WTC11 (cell line): ENCODE measurements at regions not wholly inside any gene's neighbourhood (a gene's known extent, or its start where the extent isn't known, plus 50 kb on each side); places are given as distances from the start of the nearest gene placed in this dataset.
A peak's percentile ranks its signal among the peaks of the same experiment; 100 is the strongest.

Experiments
- ATAC-seq: fragments of 200-7000 bp; cut with Tn5 transposase; 2 replicates; pipeline ENCODE4 v1.10.0; 2021; ENCODE audit warnings: mild to moderate bottlenecking, moderate library complexity
- CTCF ChIA-PET: fragments of 300-600 bp; sonication (Branson Sonifier 250); formaldehyde crosslinking; loops from one replicate; lab custom pipeline; 2021; ENCODE audit warnings: antibody characterized with exemption; lab: Charles Lee
- POLR2A ChIA-PET: fragments of 350-600 bp; sonication (Branson Sonifier 250); formaldehyde crosslinking; loops from one replicate; lab custom pipeline; 2021; ENCODE audit warnings: antibody characterized with exemption; lab: Charles Lee
- DNase-seq: peaks from one replicate; pipeline ENCODE4 v3.0.0; 2021; ENCODE audit warnings: low spot score
- H3K27ac Mint-ChIP-seq: 2 replicates; pipeline ENCODE4 v1.8.0; 2021; ENCODE audit warnings: mixed read lengths
- H3K27me3 Mint-ChIP-seq: 2 replicates; pipeline ENCODE4 v1.8.0; 2021; ENCODE audit warnings: low read depth, mild to moderate bottlenecking, moderate library complexity, mixed read lengths
- H3K36me3 Mint-ChIP-seq: 2 replicates; pipeline ENCODE4 v1.8.0; 2021; ENCODE audit warnings: mixed read lengths
- H3K4me1 Mint-ChIP-seq: 2 replicates; pipeline ENCODE4 v1.8.0; 2022; ENCODE audit warnings: mixed read lengths
- H3K4me3 Mint-ChIP-seq: 2 replicates; pipeline ENCODE4 v1.8.0; 2021; ENCODE audit warnings: mild to moderate bottlenecking, moderate library complexity, mixed read lengths
- H3K9me3 Mint-ChIP-seq: 2 replicates; pipeline ENCODE4 v1.8.0; 2021; ENCODE audit warnings: mixed read lengths
- CBFB ChIP-seq: sonication (generic); formaldehyde crosslinking; IDR thresholded peaks from 2 replicates; pipeline ENCODE4 v1.8.1; 2022; ENCODE audit warnings: mild to moderate bottlenecking, low read depth, missing genetic modification reagents
- GRHL2 ChIP-seq: fragments of 250-450 bp; sonication (Bioruptor Pico); IDR thresholded peaks from 2 replicates; pipeline ENCODE4 v1.8.0; 2022; ENCODE audit warnings: mild to moderate bottlenecking, moderate library complexity; ENCODE audit not compliant: insufficient replicate concordance, severe bottlenecking
- HMGA2 ChIP-seq: fragments of 250-450 bp; sonication (Bioruptor Pico); IDR thresholded peaks from 2 replicates; pipeline ENCODE4 v1.4.0; 2021; ENCODE audit warnings: mild to moderate bottlenecking, moderate library complexity
- NFATC4 ChIP-seq: fragments of 250-450 bp; sonication (Bioruptor Pico); IDR thresholded peaks from 2 replicates; pipeline ENCODE4 v1.9.0; 2021; ENCODE audit warnings: mild to moderate bottlenecking
- NR3C1 ChIP-seq: sonication (generic); formaldehyde crosslinking; conservative IDR thresholded peaks from 2 replicates; pipeline ENCODE4 v1.8.1; 2023; ENCODE audit warnings: low read depth, mild to moderate bottlenecking, missing genetic modification reagents
- RORB ChIP-seq: fragments of 250-450 bp; sonication (Bioruptor Pico); IDR thresholded peaks from 2 replicates; pipeline ENCODE4 v1.9.0; 2021; ENCODE audit warnings: mild to moderate bottlenecking
- SMAD3 ChIP-seq: sonication (generic); formaldehyde crosslinking; IDR thresholded peaks from 2 replicates; pipeline ENCODE4 v1.8.0; 2022; ENCODE audit warnings: missing genetic modification reagents, mild to moderate bottlenecking, borderline replicate concordance
- SMAD4 ChIP-seq: sonication (generic); formaldehyde crosslinking; IDR thresholded peaks from 2 replicates; pipeline ENCODE4 v1.8.0; 2022; ENCODE audit warnings: mild to moderate bottlenecking, missing genetic modification reagents
- ZNF263 ChIP-seq: sonication (generic); formaldehyde crosslinking; IDR thresholded peaks from 2 replicates; pipeline ENCODE4 v1.8.1; 2022; ENCODE audit warnings: low read depth, mild to moderate bottlenecking, moderate library complexity, missing genetic modification reagents
- ZNF317 ChIP-seq: sonication (generic); formaldehyde crosslinking; IDR thresholded peaks from 2 replicates; pipeline ENCODE4 v1.8.1; 2023; ENCODE audit warnings: low read depth, mild to moderate bottlenecking, moderate library complexity, missing genetic modification reagents, borderline replicate concordance
- TF ChIP-seq, protein P1 (sequence below): sonication (generic); formaldehyde crosslinking; IDR thresholded peaks from 2 replicates; pipeline ENCODE4 v1.8.0; 2023; ENCODE audit warnings: missing genetic modification reagents, mild to moderate bottlenecking, borderline replicate concordance
- TF ChIP-seq, protein P2 (sequence below): sonication (generic); formaldehyde crosslinking; IDR thresholded peaks from 2 replicates; pipeline ENCODE4 v1.8.0; 2023; ENCODE audit warnings: mild to moderate bottlenecking, missing genetic modification reagents
- TF ChIP-seq, protein P3 (sequence below): sonication (generic); formaldehyde crosslinking; IDR thresholded peaks from 2 replicates; pipeline ENCODE4 v1.8.1; 2022; ENCODE audit warnings: low read depth, mild to moderate bottlenecking, moderate library complexity, missing genetic modification reagents, borderline replicate concordance
- TF ChIP-seq, protein P4 (sequence below): sonication (generic); formaldehyde crosslinking; IDR thresholded peaks from 2 replicates; pipeline ENCODE4 v1.8.1; 2023; ENCODE audit warnings: mild to moderate bottlenecking, missing genetic modification reagents, moderate library complexity
- TF ChIP-seq, protein P5 (sequence below): sonication (generic); formaldehyde crosslinking; IDR thresholded peaks from 2 replicates; pipeline ENCODE4 v1.8.1; 2023; ENCODE audit warnings: mild to moderate bottlenecking, missing genetic modification reagents, moderate library complexity
- TF ChIP-seq, protein P6 (sequence below): sonication (generic); formaldehyde crosslinking; IDR thresholded peaks from 2 replicates; pipeline ENCODE4 v1.8.0; 2022; ENCODE audit warnings: missing genetic modification reagents
- TF ChIP-seq, protein P7 (sequence below): fragments of 250-450 bp; sonication (Bioruptor Pico); IDR thresholded peaks from 2 replicates; pipeline ENCODE4 v1.8.0; 2021; ENCODE audit warnings: mild to moderate bottlenecking
- TF ChIP-seq, protein P8 (sequence below): sonication (generic); formaldehyde crosslinking; IDR thresholded peaks from 2 replicates; pipeline ENCODE4 v1.8.1; 2022; ENCODE audit warnings: missing genetic modification reagents, borderline replicate concordance

DNA sequence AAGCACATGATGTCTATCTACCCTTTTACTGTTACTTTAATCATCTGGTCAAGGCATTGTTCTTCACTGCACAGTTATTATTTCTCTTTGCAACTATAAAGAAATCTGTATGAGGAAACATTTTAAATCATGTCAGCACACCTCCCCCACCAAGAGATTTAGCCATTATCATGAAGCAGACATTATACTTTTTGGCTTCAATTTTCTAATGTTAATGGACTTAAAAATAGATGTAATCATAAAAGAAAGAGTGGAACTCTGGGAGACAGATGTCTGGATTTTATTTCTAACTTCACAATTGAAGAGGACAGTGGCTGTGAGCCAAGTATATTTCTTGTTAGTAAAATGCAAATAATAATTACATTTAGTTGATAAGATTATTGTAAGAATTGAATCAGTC is 932.4 kb downstream of the TAF11L14 start (continued):
- TF ChIP-seq, protein P1, sequence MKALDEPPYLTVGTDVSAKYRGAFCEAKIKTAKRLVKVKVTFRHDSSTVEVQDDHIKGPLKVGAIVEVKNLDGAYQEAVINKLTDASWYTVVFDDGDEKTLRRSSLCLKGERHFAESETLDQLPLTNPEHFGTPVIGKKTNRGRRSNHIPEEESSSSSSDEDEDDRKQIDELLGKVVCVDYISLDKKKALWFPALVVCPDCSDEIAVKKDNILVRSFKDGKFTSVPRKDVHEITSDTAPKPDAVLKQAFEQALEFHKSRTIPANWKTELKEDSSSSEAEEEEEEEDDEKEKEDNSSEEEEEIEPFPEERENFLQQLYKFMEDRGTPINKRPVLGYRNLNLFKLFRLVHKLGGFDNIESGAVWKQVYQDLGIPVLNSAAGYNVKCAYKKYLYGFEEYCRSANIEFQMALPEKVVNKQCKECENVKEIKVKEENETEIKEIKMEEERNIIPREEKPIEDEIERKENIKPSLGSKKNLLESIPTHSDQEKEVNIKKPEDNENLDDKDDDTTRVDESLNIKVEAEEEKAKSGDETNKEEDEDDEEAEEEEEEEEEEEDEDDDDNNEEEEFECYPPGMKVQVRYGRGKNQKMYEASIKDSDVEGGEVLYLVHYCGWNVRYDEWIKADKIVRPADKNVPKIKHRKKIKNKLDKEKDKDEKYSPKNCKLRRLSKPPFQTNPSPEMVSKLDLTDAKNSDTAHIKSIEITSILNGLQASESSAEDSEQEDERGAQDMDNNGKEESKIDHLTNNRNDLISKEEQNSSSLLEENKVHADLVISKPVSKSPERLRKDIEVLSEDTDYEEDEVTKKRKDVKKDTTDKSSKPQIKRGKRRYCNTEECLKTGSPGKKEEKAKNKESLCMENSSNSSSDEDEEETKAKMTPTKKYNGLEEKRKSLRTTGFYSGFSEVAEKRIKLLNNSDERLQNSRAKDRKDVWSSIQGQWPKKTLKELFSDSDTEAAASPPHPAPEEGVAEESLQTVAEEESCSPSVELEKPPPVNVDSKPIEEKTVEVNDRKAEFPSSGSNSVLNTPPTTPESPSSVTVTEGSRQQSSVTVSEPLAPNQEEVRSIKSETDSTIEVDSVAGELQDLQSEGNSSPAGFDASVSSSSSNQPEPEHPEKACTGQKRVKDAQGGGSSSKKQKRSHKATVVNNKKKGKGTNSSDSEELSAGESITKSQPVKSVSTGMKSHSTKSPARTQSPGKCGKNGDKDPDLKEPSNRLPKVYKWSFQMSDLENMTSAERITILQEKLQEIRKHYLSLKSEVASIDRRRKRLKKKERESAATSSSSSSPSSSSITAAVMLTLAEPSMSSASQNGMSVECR = no peak
- TF ChIP-seq GRHL2 (CRISPR knock-in tag) (no peak), SMAD3 (CRISPR knock-in tag) (no peak), CBFB (no peak)
- TF ChIP-seq, protein P2, sequence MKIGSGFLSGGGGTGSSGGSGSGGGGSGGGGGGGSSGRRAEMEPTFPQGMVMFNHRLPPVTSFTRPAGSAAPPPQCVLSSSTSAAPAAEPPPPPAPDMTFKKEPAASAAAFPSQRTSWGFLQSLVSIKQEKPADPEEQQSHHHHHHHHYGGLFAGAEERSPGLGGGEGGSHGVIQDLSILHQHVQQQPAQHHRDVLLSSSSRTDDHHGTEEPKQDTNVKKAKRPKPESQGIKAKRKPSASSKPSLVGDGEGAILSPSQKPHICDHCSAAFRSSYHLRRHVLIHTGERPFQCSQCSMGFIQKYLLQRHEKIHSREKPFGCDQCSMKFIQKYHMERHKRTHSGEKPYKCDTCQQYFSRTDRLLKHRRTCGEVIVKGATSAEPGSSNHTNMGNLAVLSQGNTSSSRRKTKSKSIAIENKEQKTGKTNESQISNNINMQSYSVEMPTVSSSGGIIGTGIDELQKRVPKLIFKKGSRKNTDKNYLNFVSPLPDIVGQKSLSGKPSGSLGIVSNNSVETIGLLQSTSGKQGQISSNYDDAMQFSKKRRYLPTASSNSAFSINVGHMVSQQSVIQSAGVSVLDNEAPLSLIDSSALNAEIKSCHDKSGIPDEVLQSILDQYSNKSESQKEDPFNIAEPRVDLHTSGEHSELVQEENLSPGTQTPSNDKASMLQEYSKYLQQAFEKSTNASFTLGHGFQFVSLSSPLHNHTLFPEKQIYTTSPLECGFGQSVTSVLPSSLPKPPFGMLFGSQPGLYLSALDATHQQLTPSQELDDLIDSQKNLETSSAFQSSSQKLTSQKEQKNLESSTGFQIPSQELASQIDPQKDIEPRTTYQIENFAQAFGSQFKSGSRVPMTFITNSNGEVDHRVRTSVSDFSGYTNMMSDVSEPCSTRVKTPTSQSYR = no peak
- TF ChIP-seq, protein P3, sequence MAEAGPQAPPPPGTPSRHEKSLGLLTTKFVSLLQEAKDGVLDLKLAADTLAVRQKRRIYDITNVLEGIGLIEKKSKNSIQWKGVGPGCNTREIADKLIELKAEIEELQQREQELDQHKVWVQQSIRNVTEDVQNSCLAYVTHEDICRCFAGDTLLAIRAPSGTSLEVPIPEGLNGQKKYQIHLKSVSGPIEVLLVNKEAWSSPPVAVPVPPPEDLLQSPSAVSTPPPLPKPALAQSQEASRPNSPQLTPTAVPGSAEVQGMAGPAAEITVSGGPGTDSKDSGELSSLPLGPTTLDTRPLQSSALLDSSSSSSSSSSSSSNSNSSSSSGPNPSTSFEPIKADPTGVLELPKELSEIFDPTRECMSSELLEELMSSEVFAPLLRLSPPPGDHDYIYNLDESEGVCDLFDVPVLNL (CRISPR knock-in tag) = no peak

DNA sequence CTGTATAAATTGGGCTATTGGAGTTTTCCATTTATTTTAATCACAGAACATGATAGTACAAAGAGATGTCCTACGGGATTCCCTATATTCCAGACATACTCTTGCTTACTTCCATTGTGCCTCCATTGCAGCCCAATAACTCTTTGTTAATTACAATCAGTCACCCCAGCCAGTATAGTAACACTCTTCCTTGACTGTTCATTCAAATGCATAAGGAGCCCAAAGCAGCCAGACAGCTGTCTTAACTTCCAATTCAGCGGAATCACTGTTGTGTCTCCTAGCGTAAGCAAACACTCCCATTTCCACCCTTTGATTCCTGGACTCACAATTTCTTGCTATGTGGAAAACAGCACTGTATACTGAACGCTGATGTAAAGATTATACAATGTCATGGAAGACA is 942.3 kb downstream of the TAF11L14 start:
- peaks cover 17% of the 10 kb centered on the region for H3K9me3 Mint-ChIP-seq
- peaks cover 22% of the 10 kb centered on the region for H3K36me3 Mint-ChIP-seq
- ATAC-seq (peak; percentile 88), DNase-seq (no peak)
- peak overlapping the region; percentile 78; the same call in 1 of the 2 replicates for H3K27ac Mint-ChIP-seq
- peaks cover 24% of the 10 kb centered on the region for H3K4me1 Mint-ChIP-seq
- no peak overlapping the region for H3K4me3 Mint-ChIP-seq
- ChIA-PET CTCF (no interaction called here), POLR2A (no interaction called here)
- no peaks in the 10 kb centered on the region; the same call in 1 of the 2 replicates for H3K27me3 Mint-ChIP-seq
- TF ChIP-seq, protein P4, sequence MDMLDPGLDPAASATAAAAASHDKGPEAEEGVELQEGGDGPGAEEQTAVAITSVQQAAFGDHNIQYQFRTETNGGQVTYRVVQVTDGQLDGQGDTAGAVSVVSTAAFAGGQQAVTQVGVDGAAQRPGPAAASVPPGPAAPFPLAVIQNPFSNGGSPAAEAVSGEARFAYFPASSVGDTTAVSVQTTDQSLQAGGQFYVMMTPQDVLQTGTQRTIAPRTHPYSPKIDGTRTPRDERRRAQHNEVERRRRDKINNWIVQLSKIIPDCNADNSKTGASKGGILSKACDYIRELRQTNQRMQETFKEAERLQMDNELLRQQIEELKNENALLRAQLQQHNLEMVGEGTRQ (CRISPR knock-in tag) = no peak
- no peak for TF ChIP-seq ZNF263
- TF ChIP-seq NFATC4 (CRISPR knock-in tag) = no peak
- TF ChIP-seq, protein P5, sequence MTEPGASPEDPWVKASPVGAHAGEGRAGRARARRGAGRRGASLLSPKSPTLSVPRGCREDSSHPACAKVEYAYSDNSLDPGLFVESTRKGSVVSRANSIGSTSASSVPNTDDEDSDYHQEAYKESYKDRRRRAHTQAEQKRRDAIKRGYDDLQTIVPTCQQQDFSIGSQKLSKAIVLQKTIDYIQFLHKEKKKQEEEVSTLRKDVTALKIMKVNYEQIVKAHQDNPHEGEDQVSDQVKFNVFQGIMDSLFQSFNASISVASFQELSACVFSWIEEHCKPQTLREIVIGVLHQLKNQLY = no peak
- no peak for TF ChIP-seq ZNF317 (CRISPR knock-in tag)
- TF ChIP-seq RORB (CRISPR knock-in tag) = no peak
- TF ChIP-seq, protein P6, sequence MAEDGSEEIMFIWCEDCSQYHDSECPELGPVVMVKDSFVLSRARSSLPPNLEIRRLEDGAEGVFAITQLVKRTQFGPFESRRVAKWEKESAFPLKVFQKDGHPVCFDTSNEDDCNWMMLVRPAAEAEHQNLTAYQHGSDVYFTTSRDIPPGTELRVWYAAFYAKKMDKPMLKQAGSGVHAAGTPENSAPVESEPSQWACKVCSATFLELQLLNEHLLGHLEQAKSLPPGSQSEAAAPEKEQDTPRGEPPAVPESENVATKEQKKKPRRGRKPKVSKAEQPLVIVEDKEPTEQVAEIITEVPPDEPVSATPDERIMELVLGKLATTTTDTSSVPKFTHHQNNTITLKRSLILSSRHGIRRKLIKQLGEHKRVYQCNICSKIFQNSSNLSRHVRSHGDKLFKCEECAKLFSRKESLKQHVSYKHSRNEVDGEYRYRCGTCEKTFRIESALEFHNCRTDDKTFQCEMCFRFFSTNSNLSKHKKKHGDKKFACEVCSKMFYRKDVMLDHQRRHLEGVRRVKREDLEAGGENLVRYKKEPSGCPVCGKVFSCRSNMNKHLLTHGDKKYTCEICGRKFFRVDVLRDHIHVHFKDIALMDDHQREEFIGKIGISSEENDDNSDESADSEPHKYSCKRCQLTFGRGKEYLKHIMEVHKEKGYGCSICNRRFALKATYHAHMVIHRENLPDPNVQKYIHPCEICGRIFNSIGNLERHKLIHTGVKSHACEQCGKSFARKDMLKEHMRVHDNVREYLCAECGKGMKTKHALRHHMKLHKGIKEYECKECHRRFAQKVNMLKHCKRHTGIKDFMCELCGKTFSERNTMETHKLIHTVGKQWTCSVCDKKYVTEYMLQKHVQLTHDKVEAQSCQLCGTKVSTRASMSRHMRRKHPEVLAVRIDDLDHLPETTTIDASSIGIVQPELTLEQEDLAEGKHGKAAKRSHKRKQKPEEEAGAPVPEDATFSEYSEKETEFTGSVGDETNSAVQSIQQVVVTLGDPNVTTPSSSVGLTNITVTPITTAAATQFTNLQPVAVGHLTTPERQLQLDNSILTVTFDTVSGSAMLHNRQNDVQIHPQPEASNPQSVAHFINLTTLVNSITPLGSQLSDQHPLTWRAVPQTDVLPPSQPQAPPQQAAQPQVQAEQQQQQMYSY (CRISPR knock-in tag) = no peak
- TF ChIP-seq HMGA2 = no peak
- no peak for TF ChIP-seq NR3C1 (CRISPR knock-in tag)
- TF ChIP-seq SMAD4 (CRISPR knock-in tag) = no peak
- TF ChIP-seq, protein P7, sequence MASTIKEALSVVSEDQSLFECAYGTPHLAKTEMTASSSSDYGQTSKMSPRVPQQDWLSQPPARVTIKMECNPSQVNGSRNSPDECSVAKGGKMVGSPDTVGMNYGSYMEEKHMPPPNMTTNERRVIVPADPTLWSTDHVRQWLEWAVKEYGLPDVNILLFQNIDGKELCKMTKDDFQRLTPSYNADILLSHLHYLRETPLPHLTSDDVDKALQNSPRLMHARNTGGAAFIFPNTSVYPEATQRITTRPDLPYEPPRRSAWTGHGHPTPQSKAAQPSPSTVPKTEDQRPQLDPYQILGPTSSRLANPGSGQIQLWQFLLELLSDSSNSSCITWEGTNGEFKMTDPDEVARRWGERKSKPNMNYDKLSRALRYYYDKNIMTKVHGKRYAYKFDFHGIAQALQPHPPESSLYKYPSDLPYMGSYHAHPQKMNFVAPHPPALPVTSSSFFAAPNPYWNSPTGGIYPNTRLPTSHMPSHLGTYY = no peak
- TF ChIP-seq, protein P8, sequence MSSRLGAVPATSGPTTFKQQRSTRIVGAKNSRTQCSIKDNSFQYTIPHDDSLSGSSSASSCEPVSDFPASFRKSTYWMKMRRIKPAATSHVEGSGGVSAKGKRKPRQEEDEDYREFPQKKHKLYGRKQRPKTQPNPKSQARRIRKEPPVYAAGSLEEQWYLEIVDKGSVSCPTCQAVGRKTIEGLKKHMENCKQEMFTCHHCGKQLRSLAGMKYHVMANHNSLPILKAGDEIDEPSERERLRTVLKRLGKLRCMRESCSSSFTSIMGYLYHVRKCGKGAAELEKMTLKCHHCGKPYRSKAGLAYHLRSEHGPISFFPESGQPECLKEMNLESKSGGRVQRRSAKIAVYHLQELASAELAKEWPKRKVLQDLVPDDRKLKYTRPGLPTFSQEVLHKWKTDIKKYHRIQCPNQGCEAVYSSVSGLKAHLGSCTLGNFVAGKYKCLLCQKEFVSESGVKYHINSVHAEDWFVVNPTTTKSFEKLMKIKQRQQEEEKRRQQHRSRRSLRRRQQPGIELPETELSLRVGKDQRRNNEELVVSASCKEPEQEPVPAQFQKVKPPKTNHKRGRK (CRISPR knock-in tag) = no peak
